HEK293 (cell line): ENCODE measurements at regions not wholly inside any gene's neighbourhood (a gene's known extent, or its start where the extent isn't known, plus 50 kb on each side); places are given as distances from the start of the nearest gene placed in this dataset.

Experiments
- CTCF ChIP-seq: fragments of 450-650 bp; formaldehyde crosslinking; IDR thresholded peaks from 2 replicates; pipeline ENCODE4 v1.5.1; 2016; ENCODE audit warnings: missing biosample characterization, missing genetic modification characterization
- ZNF16 ChIP-seq: fragments of 450-650 bp; formaldehyde crosslinking; IDR thresholded peaks from 2 replicates; pipeline ENCODE4 v1.5.1; 2016; ENCODE audit warnings: low read depth, missing biosample characterization, missing genetic modification characterization
- ZNF202 ChIP-seq: fragments of 450-650 bp; formaldehyde crosslinking; IDR thresholded peaks from 2 replicates; pipeline ENCODE4 v1.5.1; 2016; ENCODE audit warnings: missing biosample characterization, missing genetic modification characterization, borderline replicate concordance
- ZNF354C ChIP-seq: fragments of 450-650 bp; formaldehyde crosslinking; IDR thresholded peaks from 2 replicates; pipeline ENCODE4 v1.5.1; 2016; ENCODE audit warnings: missing biosample characterization, missing genetic modification characterization, low read depth, borderline replicate concordance

GRCh38 chr21:27329255-27329851 is 362.5 kb upstream of the ADAMTS5 start:
- TF ChIP-seq ZNF202 (tag by site-specific recombination) (no peak), ZNF354C (tag by site-specific recombination) (no peak), CTCF (tag by site-specific recombination) (no peak), ZNF16 (tag by site-specific recombination) (no peak)
